ENCODE measurements at regions not wholly inside any gene's neighbourhood (a gene's known extent, or its start where the extent isn't known, plus 50 kb on each side); places are given as distances from the start of the nearest gene placed in this dataset.
"Not testable (repeated sequence)": the region's sequence is repeated elsewhere in the genome, so short reads cannot be mapped to it uniquely, and the experiment has no call there.

GRCh38 chr18:28727189-28727588 is 550.3 kb upstream of the CDH2 start:
- not testable (repeated sequence) for ATAC-seq, H3K4me1 Mint-ChIP-seq, H3K4me3 Mint-ChIP-seq, H3K36me3 Mint-ChIP-seq, H3K27ac Mint-ChIP-seq, H3K27me3 Mint-ChIP-seq, H3K9me3 Mint-ChIP-seq

- Mint-ChIP-seq H3K36me3 (no peaks in the 10 kb centered on the region), H3K4me3 (no peak overlapping the region), H3K27ac (no peak overlapping the region), H3K9me3 (peaks cover 3% of the 10 kb centered on the region), H3K27me3 (no peaks in the 10 kb centered on the region), H3K4me1 (no peaks in the 10 kb centered on the region)
- peak; percentile 27 for ATAC-seq
Observed at GRCh38 chr18:28725876-28726275, 548.9 kb upstream of the CDH2 start.

- Mint-ChIP-seq H3K36me3 (no peaks in the 10 kb centered on the region), H3K9me3 (peaks cover 3% of the 10 kb centered on the region), H3K4me3 (no peak overlapping the region), H3K27ac (no peak overlapping the region), H3K4me1 (no peaks in the 10 kb centered on the region), H3K27me3 (no peaks in the 10 kb centered on the region)
- no peak for ATAC-seq
Observed at GRCh38 chr18:28723506-28723905, 546.6 kb upstream of the CDH2 start.

GRCh38 chr18:28718696-28719095 is 541.8 kb upstream of the CDH2 start:
- no peak for ATAC-seq
- H3K4me1 Mint-ChIP-seq = no peaks in the 10 kb centered on the region
- H3K9me3 Mint-ChIP-seq = peaks cover 3% of the 10 kb centered on the region
- H3K36me3 Mint-ChIP-seq = no peaks in the 10 kb centered on the region
- no peak overlapping the region for H3K27ac Mint-ChIP-seq
- H3K27me3 Mint-ChIP-seq = no peaks in the 10 kb centered on the region
- H3K4me3 Mint-ChIP-seq = no peak overlapping the region

GRCh38 chr18:28716338-28716737 is 539.4 kb upstream of the CDH2 start:
- no peak for ATAC-seq
- H3K9me3 Mint-ChIP-seq = peaks cover 3% of the 10 kb centered on the region
- no peaks in the 10 kb centered on the region for H3K27me3 Mint-ChIP-seq
- H3K27ac Mint-ChIP-seq = no peak overlapping the region
- H3K4me3 Mint-ChIP-seq = no peak overlapping the region
- no peaks in the 10 kb centered on the region for H3K4me1 Mint-ChIP-seq
- no peaks in the 10 kb centered on the region for H3K36me3 Mint-ChIP-seq

GRCh38 chr18:28715206-28715605 is 538.3 kb upstream of the CDH2 start:
- no peaks in the 10 kb centered on the region for H3K27me3 Mint-ChIP-seq
- peaks cover 3% of the 10 kb centered on the region for H3K9me3 Mint-ChIP-seq
- no peak overlapping the region for H3K4me3 Mint-ChIP-seq
- ATAC-seq = no peak
- no peaks in the 10 kb centered on the region for H3K36me3 Mint-ChIP-seq
- no peak overlapping the region for H3K27ac Mint-ChIP-seq
- H3K4me1 Mint-ChIP-seq = no peaks in the 10 kb centered on the region

GRCh38 chr18:28714498-28714897 is 537.6 kb upstream of the CDH2 start:
- no peaks in the 10 kb centered on the region for H3K27me3 Mint-ChIP-seq
- ATAC-seq = no peak
- no peak overlapping the region for H3K4me3 Mint-ChIP-seq
- no peaks in the 10 kb centered on the region for H3K4me1 Mint-ChIP-seq
- no peaks in the 10 kb centered on the region for H3K36me3 Mint-ChIP-seq
- peaks cover 3% of the 10 kb centered on the region for H3K9me3 Mint-ChIP-seq
- no peak overlapping the region for H3K27ac Mint-ChIP-seq

- H3K27me3 Mint-ChIP-seq = no peaks in the 10 kb centered on the region
- H3K9me3 Mint-ChIP-seq = peaks cover 3% of the 10 kb centered on the region
- no peak overlapping the region for H3K4me3 Mint-ChIP-seq
- no peak for ATAC-seq
- H3K36me3 Mint-ChIP-seq = no peaks in the 10 kb centered on the region
- no peak overlapping the region for H3K27ac Mint-ChIP-seq
- no peaks in the 10 kb centered on the region for H3K4me1 Mint-ChIP-seq
Observed at GRCh38 chr18:28712796-28713425, 536.0 kb upstream of the CDH2 start.

- Mint-ChIP-seq H3K27ac (no peak overlapping the region), H3K4me3 (no peak overlapping the region), H3K9me3 (no peaks in the 10 kb centered on the region), H3K27me3 (no peaks in the 10 kb centered on the region), H3K4me1 (no peaks in the 10 kb centered on the region), H3K36me3 (no peaks in the 10 kb centered on the region)
- ATAC-seq = no peak
Observed at GRCh38 chr18:28712172-28712571, 535.2 kb upstream of the CDH2 start.

- Mint-ChIP-seq H3K4me3 (no peak overlapping the region), H3K36me3 (no peaks in the 10 kb centered on the region), H3K27me3 (no peaks in the 10 kb centered on the region), H3K4me1 (no peaks in the 10 kb centered on the region), H3K9me3 (no peaks in the 10 kb centered on the region), H3K27ac (no peak overlapping the region)
- no peak for ATAC-seq
Observed at GRCh38 chr18:28711096-28711495, 534.2 kb upstream of the CDH2 start.

GRCh38 chr18:28707006-28707405 is 530.1 kb upstream of the CDH2 start:
- Mint-ChIP-seq H3K27ac (no peak overlapping the region), H3K9me3 (peaks cover 1% of the 10 kb centered on the region), H3K4me3 (no peak overlapping the region), H3K27me3 (no peaks in the 10 kb centered on the region), H3K4me1 (no peaks in the 10 kb centered on the region), H3K36me3 (no peaks in the 10 kb centered on the region)
- no peak for ATAC-seq

- Mint-ChIP-seq H3K36me3 (no peaks in the 10 kb centered on the region), H3K9me3 (peaks cover 6% of the 10 kb centered on the region), H3K4me1 (no peaks in the 10 kb centered on the region), H3K27ac (no peak overlapping the region), H3K27me3 (no peaks in the 10 kb centered on the region), H3K4me3 (no peak overlapping the region)
- no peak for ATAC-seq
Observed at GRCh38 chr18:28706397-28706796, 529.5 kb upstream of the CDH2 start.

- no peaks in the 10 kb centered on the region for H3K27me3 Mint-ChIP-seq
- H3K4me3 Mint-ChIP-seq = no peak overlapping the region
- no peaks in the 10 kb centered on the region for H3K36me3 Mint-ChIP-seq
- H3K9me3 Mint-ChIP-seq = peaks cover 9% of the 10 kb centered on the region
- H3K4me1 Mint-ChIP-seq = no peaks in the 10 kb centered on the region
- ATAC-seq = no peak
- no peak overlapping the region for H3K27ac Mint-ChIP-seq
Observed at GRCh38 chr18:28705482-28705881, 528.6 kb upstream of the CDH2 start.

GRCh38 chr18:28692337-28692736 is 515.4 kb upstream of the CDH2 start:
- no peaks in the 10 kb centered on the region for H3K36me3 Mint-ChIP-seq
- H3K27ac Mint-ChIP-seq = no peak overlapping the region
- H3K4me3 Mint-ChIP-seq = no peak overlapping the region
- H3K27me3 Mint-ChIP-seq = no peaks in the 10 kb centered on the region
- no peak for ATAC-seq
- peaks cover 9% of the 10 kb centered on the region for H3K9me3 Mint-ChIP-seq
- H3K4me1 Mint-ChIP-seq = no peaks in the 10 kb centered on the region

- no peak for ATAC-seq
- no peaks in the 10 kb centered on the region for H3K4me1 Mint-ChIP-seq
- H3K27ac Mint-ChIP-seq = no peak overlapping the region
- peaks cover 7% of the 10 kb centered on the region for H3K9me3 Mint-ChIP-seq
- no peaks in the 10 kb centered on the region for H3K27me3 Mint-ChIP-seq
- H3K4me3 Mint-ChIP-seq = no peak overlapping the region
- H3K36me3 Mint-ChIP-seq = no peaks in the 10 kb centered on the region
Observed at GRCh38 chr18:28691496-28691840, 514.5 kb upstream of the CDH2 start.

- Mint-ChIP-seq H3K4me1 (no peaks in the 10 kb centered on the region), H3K36me3 (no peaks in the 10 kb centered on the region), H3K27me3 (no peaks in the 10 kb centered on the region), H3K4me3 (no peak overlapping the region), H3K27ac (no peak overlapping the region), H3K9me3 (peaks cover 7% of the 10 kb centered on the region)
- no peak for ATAC-seq
Observed at GRCh38 chr18:28690836-28691495, 514.0 kb upstream of the CDH2 start.
